GM12878 (cell line): ENCODE measurements at regions not wholly inside any gene's neighbourhood (a gene's known extent, or its start where the extent isn't known, plus 50 kb on each side); places are given as distances from the start of the nearest gene placed in this dataset.

ENCODE experiments used
- ATAC-seq: fragments of 200-7000 bp; cut with Tn5 transposase; 3 replicates; pipeline ENCODE4 v1.9.1; 2020; ENCODE audit warnings: mild to moderate bottlenecking, moderate library complexity
- BruUV-seq: library from RNA; stranded (reverse); fragments of 400-500 nt; replicated peaks from 2 replicates; lab custom pipeline; 2021; lab: Mats Ljungman, UMichigan
- CTCF ChIA-PET: fragments of 300-600 bp; sonication (Branson Sonifier 250); formaldehyde crosslinking; extraction: SDS; loops from one replicate; lab custom pipeline; 2021; ENCODE audit warnings: inconsistent platforms; lab: Yijun Ruan, JAX
- POLR2A ChIA-PET: fragments of 350-600 bp; formaldehyde crosslinking; extraction: SDS; loops from one replicate; lab custom pipeline; 2021; ENCODE audit warnings: inconsistent platforms; lab: Charles Lee
- RAD21 ChIA-PET: fragments of 300-600 bp; sonication (Branson Sonifier 250); formaldehyde crosslinking; loops from one replicate; lab custom pipeline; 2023; ENCODE audit warnings: antibody characterized with exemption; ENCODE audit not compliant: unreplicated experiment; lab: Charles Lee
- SMC1A ChIA-PET: fragments of 300-600 bp; sonication (Branson Sonifier 250); formaldehyde crosslinking; loops from one replicate; lab custom pipeline; 2023; ENCODE audit not compliant: unreplicated experiment, uncharacterized antibody; lab: Charles Lee
- DNase-seq: peaks from one replicate; pipeline ENCODE4 v3.0.0-alpha.2; 2011; ENCODE audit warnings: low read depth, low spot score
- FAIRE-seq: peaks from 3 replicates; lab custom pipeline; 2011; peaks lifted over from hg19 to GRCh38; lab: Jason Lieb, UNC
- H2AFZ ChIP-seq: 2 replicates; pipeline ENCODE4 v1.6.0; 2011; ENCODE audit warnings: low read depth, low read length, control low read depth; ENCODE audit not compliant: control insufficient read depth
- H3K27ac ChIP-seq: 2 replicates; pipeline ENCODE4 v1.5.1; 2011; ENCODE audit warnings: control low read depth; ENCODE audit not compliant: control insufficient read depth, insufficient read depth
- H3K27me3 ChIP-seq, 2 experiments: replicated peaks in 1 of 2; 2 replicates each; pipeline versions ENCODE4 v1.6.0 to v1.6.1; 2011; ENCODE audit warnings: low read length in 1 of 2; ENCODE audit not compliant: control insufficient read depth in 2 of 2, insufficient read depth in 2 of 2
- H3K36me3 ChIP-seq, 2 experiments: 2 replicates each; pipeline ENCODE4 v1.5.1; 2011; ENCODE audit warnings: low read length in 1 of 2; ENCODE audit not compliant: control insufficient read depth in 2 of 2, insufficient read depth in 2 of 2
- H3K4me1 ChIP-seq: 2 replicates; pipeline ENCODE4 v1.6.1; 2011; ENCODE audit warnings: mild to moderate bottlenecking, low read length, moderate library complexity, mixed read lengths; ENCODE audit not compliant: control insufficient read depth, insufficient read depth
- H3K4me2 ChIP-seq: 2 replicates; pipeline ENCODE4 v1.6.0; 2011; ENCODE audit warnings: control low read depth; ENCODE audit not compliant: control insufficient read depth, insufficient read depth
- H3K4me3 ChIP-seq: fragments of 200-600 bp; sonication (generic); 2 replicates; pipeline ENCODE4 v1.5.1; 2016
- H3K79me2 ChIP-seq: 2 replicates; pipeline ENCODE4 v1.6.0; 2011; ENCODE audit warnings: low read length; ENCODE audit not compliant: control insufficient read depth, insufficient read depth
- H3K9ac ChIP-seq: 2 replicates; pipeline ENCODE4 v1.8.0; 2011; ENCODE audit warnings: low read length, control low read depth, mixed read lengths; ENCODE audit not compliant: control insufficient read depth, insufficient read depth
- H3K9me3 ChIP-seq: replicated peaks from 3 replicates; pipeline ENCODE4 v1.5.1; 2011; ENCODE audit warnings: mild to moderate bottlenecking, low read length; ENCODE audit not compliant: control insufficient read depth, insufficient read depth
- H4K20me1 ChIP-seq: 2 replicates; pipeline ENCODE4 v1.6.0; 2011; ENCODE audit not compliant: control insufficient read depth, insufficient read depth
- CREB1 ChIP-seq: IDR thresholded peaks from 2 replicates; pipeline ENCODE4 v1.6.1; 2012; ENCODE audit warnings: low read depth, mild to moderate bottlenecking, inconsistent platforms
- HDGF ChIP-seq: fragments of 450-650 bp; IDR thresholded peaks from 2 replicates; pipeline ENCODE4 v1.6.1; 2016; ENCODE audit warnings: antibody characterized with exemption
- MEF2B ChIP-seq: fragments of 450-650 bp; IDR thresholded peaks from 2 replicates; pipeline ENCODE4 v1.6.1; 2018; ENCODE audit warnings: mild to moderate bottlenecking, moderate library complexity; ENCODE audit not compliant: partially characterized antibody, poor library complexity, severe bottlenecking
- MYC ChIP-seq: IDR thresholded peaks from 2 replicates; pipeline ENCODE4 v1.6.1; 2011; ENCODE audit warnings: mild to moderate bottlenecking, low read length, moderate library complexity, inconsistent platforms; ENCODE audit not compliant: insufficient read depth, insufficient replicate concordance, insufficient read length, severe bottlenecking
- NRF1 ChIP-seq: conservative IDR thresholded peaks from 2 replicates; pipeline ENCODE4 v1.6.1; 2011; ENCODE audit warnings: mild to moderate bottlenecking, low read depth, low read length, improper control_type of control experiment
- POLR2AphosphoS2 ChIP-seq: IDR thresholded peaks from 2 replicates; pipeline ENCODE4 v1.6.1; 2011; ENCODE audit warnings: low read depth, mild to moderate bottlenecking, low read length, improper control_type of control experiment, moderate library complexity
- SIN3A ChIP-seq: IDR thresholded peaks from 2 replicates; pipeline ENCODE4 v1.6.1; 2012; ENCODE audit warnings: low read depth, low read length, improper control_type of control experiment
- SMAD1 ChIP-seq: fragments of 450-650 bp; IDR thresholded peaks from 2 replicates; pipeline ENCODE4 v1.6.1; 2018; ENCODE audit warnings: mild to moderate bottlenecking, low read depth; ENCODE audit not compliant: partially characterized antibody
- SRF ChIP-seq, 2 experiments: IDR thresholded peaks; 2 replicates each; pipeline ENCODE4 v1.6.1; 2011; ENCODE audit warnings: low read depth in 2 of 2, low read length in 2 of 2, mild to moderate bottlenecking in 1 of 2, moderate library complexity in 1 of 2
- ZZZ3 ChIP-seq: IDR thresholded peaks from 2 replicates; pipeline ENCODE4 v1.6.1; 2011; ENCODE audit warnings: low read depth; ENCODE audit not compliant: control insufficient read depth, insufficient read length
- WGBS: methylation state at CpG from one replicate; pipeline ENCODE4 v1.1.6; 2016; ENCODE audit warnings: low lambda C conversion rate; ENCODE audit not compliant: insufficient replicate concordance, insufficient coverage; ENCODE audit errors: missing lambda C conversion rate; 5-methylcytosine and 5-hydroxymethylcytosine counted together
- in situ Hi-C: fragments of 300-500 bp; cut with MboI; formaldehyde crosslinking; loops from 9 replicates; pipeline ENCODE4 v1.14.3; 2018; ENCODE audit warnings: mixed read lengths
- intact Hi-C: fragments of 100-400 bp; cut with micrococcal nuclease; formaldehyde crosslinking; loops from one replicate; pipeline ENCODE4 v1.14.2; 2022; ENCODE audit not compliant: unreplicated experiment
- TF ChIP-seq, protein P1 (sequence below): IDR thresholded peaks from 2 replicates; pipeline ENCODE4 v1.6.1; 2011; ENCODE audit warnings: mild to moderate bottlenecking, low read depth, low read length, moderate library complexity; ENCODE audit not compliant: insufficient replicate concordance
- TF ChIP-seq, protein P2 (sequence below): fragments of 450-650 bp; IDR thresholded peaks from 2 replicates; pipeline ENCODE4 v1.6.1; 2018; ENCODE audit warnings: mild to moderate bottlenecking, low read depth, moderate library complexity; ENCODE audit not compliant: partially characterized antibody

- DNase-seq: no peak
- ChIA-PET POLR2A (no interaction called here), CTCF (interaction anchor here (0.6 to 4.6 kb wide), 36 partner anchors 14 to 859 kb away, joined by 3 to 61 read pairs (median 4); no protein-coding TSS in a partner anchor)
- in situ Hi-C loops: loop anchor here (5.0 kb wide), 3 partner anchors 106 to 356 kb away; no protein-coding TSS in a partner anchor
- H4K20me1 ChIP-seq: no peaks in the 10 kb centered on the region
- no peak overlapping the region for H3K4me3 ChIP-seq
- no peak overlapping the region for H3K9ac ChIP-seq
- no peaks in the 10 kb centered on the region for H3K4me1 ChIP-seq
- TF ChIP-seq SIN3A (no peak), SRF (IDR thresholded peaks at IDR 0.05; ENCODE audit: low read depth in 2 of 2, low read length in 2 of 2) (no peak)
- TF ChIP-seq, all 136 proteins: peak for 0
- no peak overlapping the region for H2AFZ ChIP-seq
- H3K36me3 ChIP-seq: no peaks in the 10 kb centered on the region
- no peak for ATAC-seq
- H3K27ac ChIP-seq: no peak overlapping the region
- WGBS: 40% methylated on average over 3 of the region's 3 CpGs
- H3K79me2 ChIP-seq: no peaks in the 10 kb centered on the region
- H3K27me3 ChIP-seq: no peaks in the 10 kb centered on the region; a peak in 1 of 4 replicates
- FAIRE-seq: no peak
- H3K9me3 ChIP-seq: no peaks in the 10 kb centered on the region
- RAD21 ChIA-PET: interaction anchor here (0.7 to 3.0 kb wide), 11 partner anchors 103 to 358 kb away, joined by 3 to 19 read pairs (median 5); no protein-coding TSS in a partner anchor
- H3K4me2 ChIP-seq: no peak overlapping the region
- intact Hi-C loops: loop anchor here (1.0 to 2.0 kb wide), 3 partner anchors 106 to 354 kb away; no protein-coding TSS in a partner anchor
- no TSS peak for BruUV-seq
- SMC1A ChIA-PET: interaction anchor here (0.7 to 3.3 kb wide), 19 partner anchors 9 to 426 kb away, joined by 3 to 38 read pairs (median 5); no protein-coding TSS in a partner anchor
These were observed 110.4 kb upstream of the ARHGAP42 start for GRCh38 chr11:100576718-100577021.

- intact Hi-C loops (no loop called here), in situ Hi-C loops (loop anchor here (5.0 kb wide), 3 partner anchors 103 to 353 kb away; no protein-coding TSS in a partner anchor)
- no peaks in the 10 kb centered on the region for H3K9me3 ChIP-seq
- TF ChIP-seq POLR2AphosphoS2: no peak
- no peak for TF ChIP-seq ZZZ3
- no peak for TF ChIP-seq HDGF
- no peak for TF ChIP-seq MEF2B
- TF ChIP-seq NRF1: no peak
- TF ChIP-seq, protein P1, sequence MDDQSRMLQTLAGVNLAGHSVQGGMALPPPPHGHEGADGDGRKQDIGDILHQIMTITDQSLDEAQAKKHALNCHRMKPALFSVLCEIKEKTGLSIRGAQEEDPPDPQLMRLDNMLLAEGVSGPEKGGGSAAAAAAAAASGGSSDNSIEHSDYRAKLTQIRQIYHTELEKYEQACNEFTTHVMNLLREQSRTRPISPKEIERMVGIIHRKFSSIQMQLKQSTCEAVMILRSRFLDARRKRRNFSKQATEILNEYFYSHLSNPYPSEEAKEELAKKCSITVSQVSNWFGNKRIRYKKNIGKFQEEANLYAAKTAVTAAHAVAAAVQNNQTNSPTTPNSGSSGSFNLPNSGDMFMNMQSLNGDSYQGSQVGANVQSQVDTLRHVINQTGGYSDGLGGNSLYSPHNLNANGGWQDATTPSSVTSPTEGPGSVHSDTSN: no peak
- TF ChIP-seq CREB1: no peak
- TF ChIP-seq MYC: no peak
- TF ChIP-seq, protein P2, sequence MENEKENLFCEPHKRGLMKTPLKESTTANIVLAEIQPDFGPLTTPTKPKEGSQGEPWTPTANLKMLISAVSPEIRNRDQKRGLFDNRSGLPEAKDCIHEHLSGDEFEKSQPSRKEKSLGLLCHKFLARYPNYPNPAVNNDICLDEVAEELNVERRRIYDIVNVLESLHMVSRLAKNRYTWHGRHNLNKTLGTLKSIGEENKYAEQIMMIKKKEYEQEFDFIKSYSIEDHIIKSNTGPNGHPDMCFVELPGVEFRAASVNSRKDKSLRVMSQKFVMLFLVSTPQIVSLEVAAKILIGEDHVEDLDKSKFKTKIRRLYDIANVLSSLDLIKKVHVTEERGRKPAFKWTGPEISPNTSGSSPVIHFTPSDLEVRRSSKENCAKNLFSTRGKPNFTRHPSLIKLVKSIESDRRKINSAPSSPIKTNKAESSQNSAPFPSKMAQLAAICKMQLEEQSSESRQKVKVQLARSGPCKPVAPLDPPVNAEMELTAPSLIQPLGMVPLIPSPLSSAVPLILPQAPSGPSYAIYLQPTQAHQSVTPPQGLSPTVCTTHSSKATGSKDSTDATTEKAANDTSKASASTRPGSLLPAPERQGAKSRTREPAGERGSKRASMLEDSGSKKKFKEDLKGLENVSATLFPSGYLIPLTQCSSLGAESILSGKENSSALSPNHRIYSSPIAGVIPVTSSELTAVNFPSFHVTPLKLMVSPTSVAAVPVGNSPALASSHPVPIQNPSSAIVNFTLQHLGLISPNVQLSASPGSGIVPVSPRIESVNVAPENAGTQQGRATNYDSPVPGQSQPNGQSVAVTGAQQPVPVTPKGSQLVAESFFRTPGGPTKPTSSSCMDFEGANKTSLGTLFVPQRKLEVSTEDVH: no peak
- no peak for TF ChIP-seq SMAD1
These were observed 108.2 kb upstream of the ARHGAP42 start for GRCh38 chr11:100578831-100579311.

More at GRCh38 chr11:100578831-100579311, 108.2 kb upstream of the ARHGAP42 start:
- WGBS: 56% methylated on average over 5 of the region's 5 CpGs
- no peak overlapping the region for H3K9ac ChIP-seq
- ChIA-PET RAD21 (interaction anchor here (1.0 to 3.0 kb wide), 5 partner anchors 11 to 351 kb away, joined by 3 to 18 read pairs (median 4); no protein-coding TSS in a partner anchor), POLR2A (no interaction called here), CTCF (interaction anchor here (0.7 to 4.6 kb wide), 16 partner anchors 9 to 360 kb away, joined by 3 to 61 read pairs (median 4); no protein-coding TSS in a partner anchor), SMC1A (interaction anchor here (0.6 to 3.3 kb wide), 17 partner anchors 11 to 356 kb away, joined by 3 to 38 read pairs (median 4); no protein-coding TSS in a partner anchor)
- no peak overlapping the region for H3K4me3 ChIP-seq
- FAIRE-seq (no peak), DNase-seq (no peak), ATAC-seq (no peak)
- H2AFZ ChIP-seq: no peak overlapping the region
- no peaks in the 10 kb centered on the region for H4K20me1 ChIP-seq
- H3K4me1 ChIP-seq: no peaks in the 10 kb centered on the region
- H3K27ac ChIP-seq: no peak overlapping the region
- H3K36me3 ChIP-seq: no peaks in the 10 kb centered on the region
- H3K4me2 ChIP-seq: no peak overlapping the region
- H3K27me3 ChIP-seq: peaks cover 0 to 3% of the 10 kb centered on the region in 2 experiments; a peak in 3 of 4 replicates
- H3K79me2 ChIP-seq: no peaks in the 10 kb centered on the region
- BruUV-seq: no TSS peak
